Epidermal melanocyte (primary cell): ENCODE measurements at regions not wholly inside any gene's neighbourhood (a gene's known extent, or its start where the extent isn't known, plus 50 kb on each side); places are given as distances from the start of the nearest gene placed in this dataset.

Experiments used
- DNase-seq: peaks from one replicate; pipeline ENCODE4 v3.0.0; 2011; ENCODE audit warnings: low spot score; ENCODE audit not compliant: insufficient read length

- no peak for DNase-seq
These were observed 198.0 kb downstream of the SKIDA1 start for GRCh38 chr10:21327289-21327993.

GRCh38 chr10:21326594-21327288, 198.7 kb downstream of the SKIDA1 start:
- DNase-seq: no peak

GRCh38 chr10:21318540-21319167, 206.8 kb downstream of the SKIDA1 start:
- no peak for DNase-seq

- DNase-seq: no peak
These were observed 207.6 kb downstream of the SKIDA1 start for GRCh38 chr10:21317902-21318301.

GRCh38 chr10:21315645-21316220, 209.7 kb downstream of the SKIDA1 start:
- DNase-seq: peak; percentile 81

- no peak for DNase-seq
These were observed 210.4 kb downstream of the SKIDA1 start for GRCh38 chr10:21314906-21315644.

- DNase-seq: no peak
These were observed 211.3 kb downstream of the SKIDA1 start for GRCh38 chr10:21314111-21314626.

- no peak for DNase-seq
These were observed 211.8 kb downstream of the SKIDA1 start for GRCh38 chr10:21313691-21314090.

GRCh38 chr10:21311426-21311825, 214.1 kb downstream of the SKIDA1 start:
- no peak for DNase-seq

- no peak for DNase-seq
These were observed 216.1 kb downstream of the SKIDA1 start for GRCh38 chr10:21309427-21309826.

- DNase-seq: no peak
These were observed 216.5 kb downstream of the SKIDA1 start for GRCh38 chr10:21308946-21309345.

GRCh38 chr10:21308018-21308417, 217.5 kb downstream of the SKIDA1 start:
- no peak for DNase-seq

GRCh38 chr10:21304608-21305007, 220.9 kb downstream of the SKIDA1 start:
- DNase-seq: no peak

GRCh38 chr10:21304198-21304597, 221.3 kb downstream of the SKIDA1 start:
- no peak for DNase-seq

GRCh38 chr10:21300551-21300950, 224.9 kb downstream of the SKIDA1 start:
- no peak for DNase-seq

GRCh38 chr10:21299330-21299729, 226.2 kb downstream of the SKIDA1 start:
- DNase-seq: no peak

GRCh38 chr10:21298701-21299100, 226.8 kb downstream of the SKIDA1 start:
- no peak for DNase-seq

- DNase-seq: no peak
These were observed 227.7 kb downstream of the SKIDA1 start for GRCh38 chr10:21297603-21298383.

- DNase-seq: no peak
These were observed 228.7 kb downstream of the SKIDA1 start for GRCh38 chr10:21296575-21297355.
